AG10803 (cell line): ENCODE measurements at regions not wholly inside any gene's neighbourhood (a gene's known extent, or its start where the extent isn't known, plus 50 kb on each side); places are given as distances from the start of the nearest gene placed in this dataset.

Source experiments
- DNase-seq: peaks from one replicate; pipeline ENCODE4 v3.0.0; 2010; ENCODE audit warnings: low read depth
- H3K4me3 ChIP-seq: 2 replicates; pipeline ENCODE4 v1.5.1; 2011; ENCODE audit warnings: mild to moderate bottlenecking, low read length, control low read depth
- CTCF ChIP-seq: conservative IDR thresholded peaks from 2 replicates; pipeline ENCODE4 v1.5.1; 2011; ENCODE audit warnings: mild to moderate bottlenecking, low read length, control low read depth, inconsistent platforms

- no peak for DNase-seq
- no peak for TF ChIP-seq CTCF
- H3K4me3 ChIP-seq: no peak overlapping the region
Observed at GRCh38 chr6:80442366-80442765, 335.9 kb downstream of the BCKDHB start.

- DNase-seq: no peak
- no peak overlapping the region for H3K4me3 ChIP-seq
- TF ChIP-seq CTCF: no peak
Observed at GRCh38 chr6:80441131-80441530, 334.7 kb downstream of the BCKDHB start.

GRCh38 chr6:80440496-80441115 lies 334.1 kb downstream of the BCKDHB start:
- no peak for TF ChIP-seq CTCF
- DNase-seq: no peak
- H3K4me3 ChIP-seq: no peak overlapping the region

GRCh38 chr6:80439721-80440470 lies 333.4 kb downstream of the BCKDHB start:
- H3K4me3 ChIP-seq: no peak overlapping the region
- TF ChIP-seq CTCF: no peak
- no peak for DNase-seq

- no peak for TF ChIP-seq CTCF
- DNase-seq: peak; percentile 94
- H3K4me3 ChIP-seq: no peak overlapping the region
Observed at GRCh38 chr6:80438772-80439171, 332.3 kb downstream of the BCKDHB start.

GRCh38 chr6:80437801-80438200 lies 331.3 kb downstream of the BCKDHB start:
- no peak overlapping the region for H3K4me3 ChIP-seq
- no peak for TF ChIP-seq CTCF
- no peak for DNase-seq

GRCh38 chr6:80437221-80437620 lies 330.8 kb downstream of the BCKDHB start:
- DNase-seq: peak; percentile 36
- no peak overlapping the region for H3K4me3 ChIP-seq
- TF ChIP-seq CTCF: no peak
